GM12873 (cell line): ENCODE measurements at regions not wholly inside any gene's neighbourhood (a gene's known extent, or its start where the extent isn't known, plus 50 kb on each side); places are given as distances from the start of the nearest gene placed in this dataset.
A peak's percentile ranks its signal among the peaks of the same experiment; 100 is the strongest.

Experiments
- TF ChIP-seq, protein P1 (sequence below): IDR thresholded peaks from 2 replicates; pipeline ENCODE4 v1.5.1; 2012; ENCODE audit warnings: low read depth, mild to moderate bottlenecking, moderate library complexity, low read length, control low read depth; ENCODE audit not compliant: insufficient read depth; ENCODE audit errors: missing control alignments

DNA sequence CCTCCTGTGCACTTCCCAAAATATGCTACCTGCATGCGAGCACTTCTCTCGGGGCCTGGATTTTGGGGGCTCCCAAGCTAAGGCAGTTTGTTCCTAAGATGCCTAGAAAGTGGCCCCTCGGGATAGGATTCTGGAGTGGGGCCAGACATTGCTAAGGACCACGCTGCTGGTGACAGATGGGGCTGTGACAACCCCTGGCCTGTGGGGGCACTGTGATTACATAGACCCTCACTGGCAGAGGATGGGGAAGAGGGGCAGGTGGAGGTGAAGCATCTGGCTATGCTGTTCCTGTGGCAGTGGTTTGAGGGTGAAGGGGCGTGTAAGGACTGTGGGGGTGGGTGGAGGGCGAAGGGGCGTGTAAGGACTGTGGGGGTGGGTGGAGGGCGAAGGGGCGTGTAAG, 128.4 kb downstream of the ENGASE start:
- TF ChIP-seq, protein P1, sequence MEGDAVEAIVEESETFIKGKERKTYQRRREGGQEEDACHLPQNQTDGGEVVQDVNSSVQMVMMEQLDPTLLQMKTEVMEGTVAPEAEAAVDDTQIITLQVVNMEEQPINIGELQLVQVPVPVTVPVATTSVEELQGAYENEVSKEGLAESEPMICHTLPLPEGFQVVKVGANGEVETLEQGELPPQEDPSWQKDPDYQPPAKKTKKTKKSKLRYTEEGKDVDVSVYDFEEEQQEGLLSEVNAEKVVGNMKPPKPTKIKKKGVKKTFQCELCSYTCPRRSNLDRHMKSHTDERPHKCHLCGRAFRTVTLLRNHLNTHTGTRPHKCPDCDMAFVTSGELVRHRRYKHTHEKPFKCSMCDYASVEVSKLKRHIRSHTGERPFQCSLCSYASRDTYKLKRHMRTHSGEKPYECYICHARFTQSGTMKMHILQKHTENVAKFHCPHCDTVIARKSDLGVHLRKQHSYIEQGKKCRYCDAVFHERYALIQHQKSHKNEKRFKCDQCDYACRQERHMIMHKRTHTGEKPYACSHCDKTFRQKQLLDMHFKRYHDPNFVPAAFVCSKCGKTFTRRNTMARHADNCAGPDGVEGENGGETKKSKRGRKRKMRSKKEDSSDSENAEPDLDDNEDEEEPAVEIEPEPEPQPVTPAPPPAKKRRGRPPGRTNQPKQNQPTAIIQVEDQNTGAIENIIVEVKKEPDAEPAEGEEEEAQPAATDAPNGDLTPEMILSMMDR: peak; percentile 23

DNA sequence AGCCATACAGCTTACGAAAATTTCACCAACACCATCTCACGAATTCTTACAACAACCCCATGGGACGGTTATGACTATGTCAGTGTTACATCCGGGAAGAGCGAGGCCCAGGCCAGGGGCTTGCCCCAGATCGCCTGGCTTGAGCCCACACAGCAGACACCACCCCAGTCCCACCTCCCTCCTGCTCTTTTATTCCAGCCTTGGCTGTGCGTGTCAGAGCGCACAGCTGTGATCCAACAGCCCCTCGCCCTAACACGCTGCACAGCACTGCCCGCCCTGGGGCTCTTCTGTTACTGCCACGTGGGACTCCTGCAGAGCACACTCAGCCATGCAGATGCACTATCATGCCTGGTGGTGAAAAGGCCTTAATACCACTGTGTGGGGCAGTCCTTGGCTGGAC, 127.9 kb downstream of the ENGASE start:
- TF ChIP-seq, protein P1: no peak

DNA sequence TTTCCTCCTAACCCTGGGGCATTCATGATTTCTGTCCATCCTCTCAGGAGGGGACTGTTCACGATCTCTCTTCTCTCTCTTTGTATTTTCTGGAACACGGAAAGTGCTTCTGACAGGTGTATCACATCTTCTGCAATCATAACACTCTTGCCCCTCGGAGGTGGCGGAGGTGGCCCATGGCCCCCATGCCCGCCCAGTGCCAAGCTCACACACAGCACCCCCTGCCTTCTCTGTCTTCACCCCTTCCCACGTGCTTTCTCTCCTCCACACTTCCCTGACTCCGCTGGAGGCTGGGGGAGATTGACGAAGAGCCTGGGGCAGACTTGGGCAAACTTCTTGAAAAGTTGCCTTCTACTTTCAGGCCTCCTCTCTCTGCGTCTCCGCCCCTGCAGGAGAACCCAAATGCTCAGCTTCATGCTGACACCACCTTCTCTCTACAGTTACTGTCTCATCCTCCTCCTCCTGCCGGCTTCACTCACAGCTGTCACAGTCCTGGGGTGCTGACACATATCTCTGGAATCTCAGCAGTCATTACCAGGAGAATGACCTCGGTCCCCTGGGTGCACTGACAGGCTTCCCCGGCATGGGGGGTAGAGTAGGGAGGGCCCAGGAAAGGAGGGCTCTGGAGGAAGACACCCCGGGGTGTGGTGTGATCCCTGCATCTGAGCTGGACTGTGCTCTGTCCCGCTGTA, 127.1 kb downstream of the ENGASE start:
- TF ChIP-seq, protein P1: no peak

DNA sequence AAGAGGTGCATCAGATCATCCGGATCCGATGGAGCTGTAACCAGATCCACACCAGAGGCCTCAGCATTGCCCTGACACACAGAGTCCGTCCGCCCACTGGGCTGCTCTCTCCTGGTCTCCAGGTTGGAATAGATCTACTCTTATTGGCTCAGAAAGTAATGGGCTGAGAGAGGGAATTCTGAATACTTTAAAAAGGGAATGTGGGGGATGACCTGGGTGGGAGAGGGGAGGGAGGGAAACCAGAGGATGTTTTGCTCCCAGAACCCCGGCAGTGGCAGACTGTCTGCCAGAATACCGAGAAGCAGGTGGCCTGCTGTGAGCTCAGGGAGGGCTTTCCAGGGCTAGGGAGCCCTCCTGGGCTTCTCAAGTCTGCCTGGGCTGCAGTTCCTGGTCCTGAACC, 126.5 kb downstream of the ENGASE start:
- TF ChIP-seq, protein P1: no peak

DNA sequence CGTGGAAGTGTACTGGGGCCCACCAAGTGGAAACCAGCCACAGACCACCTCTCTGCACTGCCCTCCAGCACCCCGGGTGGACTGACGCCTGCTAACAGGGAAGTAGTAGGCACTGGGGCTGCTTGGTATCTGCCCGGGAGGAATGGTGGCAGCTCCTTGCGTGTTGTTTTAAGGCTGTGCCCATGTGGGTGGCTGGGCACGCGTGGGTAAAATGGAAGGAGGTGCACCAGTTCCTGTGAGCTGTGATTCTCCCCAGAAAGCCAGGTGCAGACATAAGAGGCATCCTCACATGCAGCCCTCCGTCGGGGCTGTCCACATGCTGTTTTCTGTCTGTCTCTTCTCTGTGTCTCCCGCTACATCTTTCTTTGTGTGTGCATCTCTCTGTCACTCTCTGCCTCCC, 122.3 kb downstream of the ENGASE start:
- TF ChIP-seq, protein P1: no peak

DNA sequence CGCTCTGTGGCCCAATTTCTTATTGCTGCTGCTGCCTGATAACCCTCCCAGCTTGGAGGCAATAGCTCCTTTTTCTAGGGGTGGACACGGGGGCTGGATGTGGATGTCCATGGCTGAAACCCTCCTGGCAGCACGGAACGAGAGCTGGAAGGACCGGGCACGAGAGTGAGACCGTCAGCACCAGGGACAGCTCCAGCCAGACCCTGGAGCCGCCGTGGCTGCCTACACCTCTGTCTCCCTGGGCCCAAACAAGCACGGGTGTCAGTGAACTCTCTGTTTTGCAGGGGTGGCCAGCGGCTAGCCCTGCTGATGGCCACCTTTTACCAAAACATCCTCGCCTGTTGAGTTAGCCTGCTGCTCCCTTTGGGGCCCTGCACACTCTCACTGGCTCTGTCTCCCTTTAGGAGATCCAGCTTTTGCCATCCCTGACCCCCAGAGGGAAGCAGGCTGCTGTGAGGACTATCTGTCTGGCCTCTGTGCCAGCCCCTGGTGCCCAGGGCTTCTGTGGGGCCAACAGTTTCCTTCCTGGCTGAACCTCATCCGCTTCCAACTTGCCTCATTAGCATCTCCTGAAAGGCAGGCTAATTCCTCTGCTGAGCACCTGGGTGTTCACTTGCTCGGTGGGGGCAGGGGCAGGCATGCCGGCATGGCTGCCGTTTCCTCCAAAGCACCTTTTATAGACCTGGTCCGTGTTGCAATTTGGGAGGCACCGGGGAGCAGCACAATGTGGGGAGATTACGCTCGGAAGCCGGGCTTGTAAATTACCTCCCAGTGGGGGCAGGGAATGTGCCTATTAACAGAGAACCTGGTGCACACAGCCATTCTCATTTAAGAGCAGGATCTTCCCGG, 118.1 kb downstream of the ENGASE start:
- TF ChIP-seq, protein P1: no peak

DNA sequence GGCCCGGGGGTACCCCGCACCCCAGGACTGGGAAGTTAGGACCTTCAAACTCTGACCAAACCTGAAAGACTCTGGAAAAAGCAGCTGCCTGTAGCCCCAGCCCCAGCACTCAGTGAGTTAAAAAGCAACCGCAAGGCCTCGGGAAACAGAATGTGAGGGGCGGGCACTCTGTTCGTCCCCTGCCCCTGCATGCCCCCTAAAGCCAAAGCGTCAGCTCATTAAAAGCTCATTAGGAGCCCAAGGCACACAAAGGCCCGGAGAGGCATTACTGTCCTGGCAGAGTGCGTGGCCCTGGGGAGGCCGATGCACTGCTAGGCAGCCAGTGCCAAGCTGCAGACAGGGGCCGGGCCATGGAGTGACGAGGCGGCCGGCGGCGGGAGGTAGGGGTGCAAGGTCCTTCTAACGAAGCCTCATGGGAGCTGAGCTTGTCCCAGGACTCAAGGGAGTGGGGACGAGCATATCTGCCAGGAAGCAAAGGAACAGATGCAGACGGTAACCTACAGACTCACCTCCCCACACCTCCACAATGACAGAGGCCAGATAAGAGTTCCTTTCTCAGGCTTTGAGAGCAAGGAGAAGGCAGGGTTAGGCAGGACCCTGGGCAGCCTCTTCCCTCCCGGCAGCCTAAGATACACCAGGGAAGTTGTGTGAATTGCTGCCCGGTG, 116.8 kb downstream of the ENGASE start:
- TF ChIP-seq, protein P1: no peak
